GM13976 (cell line): ENCODE measurements at regions not wholly inside any gene's neighbourhood (a gene's known extent, or its start where the extent isn't known, plus 50 kb on each side); places are given as distances from the start of the nearest gene placed in this dataset.

Source experiments
- DNase-seq: peaks from one replicate; pipeline ENCODE4 v3.0.0; 2012; ENCODE audit warnings: low spot score
- in situ Hi-C: fragments of 300-500 bp; cut with MboI; formaldehyde crosslinking; loops from one replicate; pipeline ENCODE4 v1.12.0; 2022; ENCODE audit warnings: low sequenced_read_pairs, mixed read lengths, inconsistent platforms; ENCODE audit not compliant: unreplicated experiment
- TF ChIP-seq, protein P1 (sequence below): IDR thresholded peaks from 2 replicates; pipeline ENCODE4 v1.5.1; 2012; ENCODE audit warnings: borderline replicate concordance, mild to moderate bottlenecking; ENCODE audit not compliant: insufficient read depth; ENCODE audit errors: extremely low read depth, missing control alignments, control extremely low read depth

DNA sequence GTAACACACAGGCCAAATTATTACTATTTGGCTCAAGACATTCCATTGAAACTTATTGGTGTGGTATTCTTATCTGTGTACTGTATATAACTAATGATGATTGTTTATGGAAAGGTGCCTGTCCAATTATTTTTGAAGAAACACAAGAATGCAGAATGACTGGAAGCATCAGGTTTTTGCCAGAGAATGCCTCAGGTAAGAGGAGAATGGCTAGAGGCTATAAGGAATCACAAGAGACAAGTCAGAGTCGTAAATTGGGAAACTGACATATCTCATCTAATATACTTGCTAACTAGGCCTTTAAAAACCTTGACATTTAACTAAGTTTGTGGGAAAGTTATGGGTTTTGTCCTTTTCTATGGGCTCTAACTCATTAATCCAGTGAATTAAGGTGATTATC, 69.3 kb upstream of the TTC29 start:
- in situ Hi-C loops: no loop called here
- DNase-seq: no peak
- TF ChIP-seq, protein P1, sequence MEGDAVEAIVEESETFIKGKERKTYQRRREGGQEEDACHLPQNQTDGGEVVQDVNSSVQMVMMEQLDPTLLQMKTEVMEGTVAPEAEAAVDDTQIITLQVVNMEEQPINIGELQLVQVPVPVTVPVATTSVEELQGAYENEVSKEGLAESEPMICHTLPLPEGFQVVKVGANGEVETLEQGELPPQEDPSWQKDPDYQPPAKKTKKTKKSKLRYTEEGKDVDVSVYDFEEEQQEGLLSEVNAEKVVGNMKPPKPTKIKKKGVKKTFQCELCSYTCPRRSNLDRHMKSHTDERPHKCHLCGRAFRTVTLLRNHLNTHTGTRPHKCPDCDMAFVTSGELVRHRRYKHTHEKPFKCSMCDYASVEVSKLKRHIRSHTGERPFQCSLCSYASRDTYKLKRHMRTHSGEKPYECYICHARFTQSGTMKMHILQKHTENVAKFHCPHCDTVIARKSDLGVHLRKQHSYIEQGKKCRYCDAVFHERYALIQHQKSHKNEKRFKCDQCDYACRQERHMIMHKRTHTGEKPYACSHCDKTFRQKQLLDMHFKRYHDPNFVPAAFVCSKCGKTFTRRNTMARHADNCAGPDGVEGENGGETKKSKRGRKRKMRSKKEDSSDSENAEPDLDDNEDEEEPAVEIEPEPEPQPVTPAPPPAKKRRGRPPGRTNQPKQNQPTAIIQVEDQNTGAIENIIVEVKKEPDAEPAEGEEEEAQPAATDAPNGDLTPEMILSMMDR: no peak

DNA sequence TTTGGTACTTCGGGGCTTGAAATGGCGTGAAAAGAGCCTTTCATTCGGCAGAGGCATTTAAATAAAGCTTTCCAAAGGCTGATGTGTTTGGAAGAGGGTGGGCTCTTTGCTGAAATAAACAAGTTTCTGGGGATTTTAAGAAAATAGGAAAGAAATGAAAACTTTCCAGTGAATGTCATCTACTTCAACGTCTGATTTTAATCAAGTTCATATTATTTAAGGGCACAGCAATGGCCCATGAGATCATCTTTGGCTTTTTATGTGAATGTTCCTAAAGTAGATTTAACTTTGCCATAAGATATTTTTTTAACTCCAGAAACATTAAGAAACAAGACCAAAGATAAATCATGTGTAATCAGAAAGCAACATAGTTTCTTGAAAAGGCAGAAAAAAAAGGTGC, 69.8 kb upstream of the TTC29 start:
- TF ChIP-seq, protein P1: no peak

DNA sequence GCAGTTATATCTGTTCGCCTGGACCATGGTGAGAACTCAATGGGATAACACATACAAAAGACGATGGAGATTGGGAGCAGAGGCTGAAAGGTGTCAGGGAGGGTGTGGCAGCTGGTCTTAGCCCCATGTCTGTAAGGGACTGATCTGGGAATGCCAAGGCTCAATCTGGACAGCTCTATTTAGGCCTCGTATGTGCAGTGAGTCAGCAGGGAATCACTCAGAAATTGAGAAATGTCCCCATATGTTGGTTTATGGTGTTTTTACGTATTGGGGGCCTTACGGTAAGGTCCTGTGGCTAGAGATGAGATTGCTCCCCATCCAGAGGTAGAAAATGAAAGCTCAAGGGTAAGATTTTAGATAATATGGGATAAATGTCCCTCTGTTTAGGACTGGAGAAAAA, 71.4 kb upstream of the TTC29 start:
- in situ Hi-C loops: no loop called here
- no peak for DNase-seq
- TF ChIP-seq, protein P1: no peak

More for the DNA sequence above, 69.8 kb upstream of the TTC29 start:
- in situ Hi-C loops: no loop called here
- no peak for DNase-seq

DNA sequence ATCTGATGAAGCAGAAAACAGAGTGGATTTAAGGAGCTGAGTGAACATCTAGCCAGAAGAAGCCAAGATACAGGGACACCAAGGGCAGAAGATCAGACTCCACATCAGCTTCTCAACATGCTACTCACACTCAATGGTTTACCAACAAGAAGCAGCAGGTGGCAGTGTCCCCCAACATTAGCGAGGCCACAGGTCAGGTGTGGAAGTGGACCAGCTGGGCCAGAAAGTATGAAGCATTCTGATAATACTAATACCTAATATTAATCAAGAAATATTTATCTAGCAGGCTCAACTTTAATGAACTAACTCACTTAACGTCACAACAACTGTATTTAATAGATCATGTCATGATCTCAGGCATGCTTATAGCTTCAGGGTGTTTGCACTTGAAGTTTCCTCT, 73.4 kb upstream of the TTC29 start:
- TF ChIP-seq, protein P1: peak; percentile 58
- peak; percentile 18 for DNase-seq
- in situ Hi-C loops: no loop called here

DNA sequence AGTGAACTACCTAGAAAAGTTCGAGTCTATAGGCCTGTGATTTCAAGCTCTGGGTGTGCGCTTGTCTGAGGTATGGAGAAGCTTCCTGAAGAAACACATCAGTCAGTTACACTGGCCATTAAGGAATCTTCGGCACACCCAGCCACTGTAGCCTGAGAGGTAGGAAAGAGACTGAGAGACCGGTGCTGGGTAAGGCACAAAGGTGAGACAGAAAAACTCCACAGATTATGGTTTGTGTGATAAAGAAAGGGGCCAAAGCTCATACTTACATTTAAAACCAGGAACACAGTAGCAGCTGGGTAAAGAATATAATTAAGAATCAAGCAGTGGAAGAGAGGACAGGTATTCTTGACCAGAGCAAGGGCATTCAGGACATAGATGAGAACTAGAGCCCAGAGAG, 74.8 kb upstream of the TTC29 start:
- no peak for DNase-seq
- in situ Hi-C loops: loop anchor here (10.0 kb wide), 1 partner anchor 74 kb away; no protein-coding TSS in a partner anchor
- TF ChIP-seq, protein P1: no peak

DNA sequence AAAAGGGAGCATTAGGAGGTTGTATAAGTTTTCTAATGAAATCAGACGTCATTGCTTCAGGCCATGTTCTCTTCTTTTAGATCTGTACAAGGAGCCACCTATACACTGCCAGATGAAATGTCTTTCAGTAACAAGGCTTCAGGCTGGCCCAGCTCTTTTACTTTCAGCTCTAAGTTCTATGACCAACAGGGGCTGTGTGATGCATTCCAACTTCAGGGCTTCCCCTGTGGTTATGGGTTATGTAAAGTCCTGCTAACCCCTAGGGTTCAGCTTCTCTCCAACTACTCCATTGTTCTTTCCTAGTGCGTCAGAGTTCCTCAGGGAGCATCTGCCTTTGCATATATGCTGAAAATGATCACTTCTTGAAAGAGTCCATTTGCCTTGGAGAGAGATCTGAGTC, 79.4 kb upstream of the TTC29 start:
- no peak for DNase-seq
- in situ Hi-C loops: loop anchor here (10.0 kb wide), 1 partner anchor 70 kb away; no protein-coding TSS in a partner anchor
- TF ChIP-seq, protein P1: no peak

DNA sequence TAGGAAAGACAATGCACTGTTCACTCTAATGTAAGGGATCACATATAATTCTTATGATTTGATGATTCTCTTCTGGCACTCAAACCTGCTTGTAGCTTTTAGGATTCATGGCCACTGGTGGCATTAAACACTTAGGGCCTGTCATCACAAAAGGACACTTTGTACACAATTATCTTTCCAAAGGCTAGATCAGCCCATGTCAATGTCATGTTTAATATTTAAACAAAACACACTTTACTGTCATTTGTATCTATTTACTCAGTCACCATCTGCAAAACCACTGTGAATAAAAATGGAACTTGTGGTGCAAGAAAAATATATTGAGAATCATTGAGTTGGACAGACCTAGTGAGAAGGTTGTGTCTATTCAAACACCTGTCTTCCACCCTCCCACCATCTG, 83.6 kb upstream of the TTC29 start:
- TF ChIP-seq, protein P1: no peak
- in situ Hi-C loops: loop anchor here (10.0 kb wide), 1 partner anchor 66 kb away; no protein-coding TSS in a partner anchor
- no peak for DNase-seq
